SIG-M5 treated with dmso at 0.1 percent for 504 hours (cell line): ENCODE measurements at regions not wholly inside any gene's neighbourhood (a gene's known extent, or its start where the extent isn't known, plus 50 kb on each side); places are given as distances from the start of the nearest gene placed in this dataset.
"Not testable (repeated sequence)": the region's sequence is repeated elsewhere in the genome, so short reads cannot be mapped to it uniquely, and the experiment has no call there.

Source experiments
- DNase-seq: peaks from one replicate; lab custom pipeline; 2025; ENCODE audit not compliant: unreplicated experiment; lab: John Stamatoyannopoulos, UW

DNA sequence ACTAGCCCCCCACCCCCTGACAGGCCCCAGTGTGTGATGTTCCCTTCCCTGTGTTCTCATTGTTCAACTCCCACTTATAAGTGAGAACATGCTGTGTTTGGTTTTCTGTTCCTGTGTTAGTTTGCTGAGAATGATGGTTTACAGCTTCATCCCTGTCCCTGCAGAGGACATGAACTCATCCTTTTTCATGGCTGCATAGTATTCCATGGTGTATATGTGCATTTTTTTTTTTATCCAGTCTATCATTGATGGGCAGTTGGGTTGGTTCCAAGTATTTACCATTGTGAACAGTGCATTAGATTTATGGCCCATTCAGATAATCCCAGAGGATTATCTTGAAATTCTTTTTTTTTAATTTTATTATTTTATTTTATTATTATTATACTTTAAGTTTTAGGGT, 872.5 kb upstream of the ARRDC3 start:
- not testable (repeated sequence) for DNase-seq

DNA sequence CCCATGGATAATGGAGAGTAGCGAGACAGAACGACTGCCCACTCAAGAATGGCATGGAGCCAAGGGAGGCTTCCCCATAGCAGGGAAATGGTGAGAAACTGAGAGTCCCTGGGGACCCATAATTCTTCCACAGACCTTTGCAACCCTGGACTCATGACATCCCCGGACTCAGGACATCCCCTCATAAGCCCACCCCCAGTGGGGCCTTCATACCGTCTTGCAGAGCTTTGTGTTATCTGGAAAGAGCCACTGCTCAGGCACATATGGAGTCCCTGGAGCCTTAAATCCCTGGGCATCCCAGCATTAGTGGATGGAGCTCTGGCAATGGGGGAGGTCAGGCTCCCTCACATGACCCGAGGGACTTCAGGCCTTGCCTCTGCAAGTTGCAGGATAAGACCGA, 865.4 kb upstream of the ARRDC3 start:
- DNase-seq, result no peak

DNA sequence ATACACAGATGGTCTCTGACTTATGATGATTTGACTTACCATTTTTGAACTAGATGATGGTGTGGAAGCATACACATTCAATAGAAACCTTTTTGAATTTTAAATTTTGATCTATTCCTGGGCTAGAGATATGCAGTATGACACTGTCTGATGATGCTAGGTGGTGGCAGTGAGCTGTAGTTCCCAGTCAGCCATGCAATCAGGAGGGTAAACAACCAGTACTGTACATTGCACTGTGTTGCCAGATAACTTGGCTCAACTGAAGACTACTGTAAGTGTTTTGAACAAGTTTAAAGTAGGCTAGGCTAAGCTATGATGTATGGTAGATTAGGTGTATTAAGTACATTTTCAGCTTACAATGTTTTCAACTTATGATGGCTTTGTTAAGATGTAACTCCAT, 859.1 kb upstream of the ARRDC3 start:
- DNase-seq, result no peak

DNA sequence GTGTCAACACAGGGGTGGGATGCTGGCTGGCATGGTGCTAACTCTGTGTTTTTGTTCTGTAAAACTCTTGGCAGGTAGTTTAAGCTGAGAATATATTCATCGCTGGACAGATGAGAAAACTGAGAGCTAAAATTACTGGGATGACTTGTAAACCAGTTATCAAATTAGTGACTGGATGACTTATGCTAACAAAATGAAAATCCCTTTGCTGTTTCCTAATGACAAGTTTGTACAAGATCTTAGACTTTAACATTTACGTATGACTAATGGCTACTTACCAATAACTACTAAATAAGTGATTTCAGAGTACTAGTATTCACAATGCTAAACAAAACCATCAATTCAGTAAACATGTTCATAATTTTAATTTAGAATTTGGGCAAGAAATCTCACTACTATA, 854.8 kb upstream of the ARRDC3 start:
- DNase-seq, result no peak

DNA sequence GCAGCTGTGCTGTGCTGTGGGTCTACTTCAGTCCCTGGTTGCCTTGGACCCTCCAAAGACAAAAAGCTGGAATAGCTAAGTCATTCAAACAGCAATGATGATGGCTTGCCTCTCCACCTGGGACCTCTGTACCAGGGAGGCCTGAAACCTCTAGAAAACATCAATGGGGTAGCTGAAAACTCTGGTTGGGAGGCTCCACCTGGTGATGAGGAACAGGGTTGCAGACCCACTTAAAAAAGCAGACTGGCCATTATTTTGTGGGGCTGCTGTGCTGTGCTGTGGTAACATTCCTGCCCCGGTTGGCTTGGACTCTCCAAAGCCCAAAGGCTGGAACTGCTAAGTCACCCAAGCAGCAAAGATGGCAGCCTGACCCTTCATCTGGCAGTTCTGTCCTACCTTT, 839.3 kb upstream of the ARRDC3 start:
- DNase-seq, result no peak

DNA sequence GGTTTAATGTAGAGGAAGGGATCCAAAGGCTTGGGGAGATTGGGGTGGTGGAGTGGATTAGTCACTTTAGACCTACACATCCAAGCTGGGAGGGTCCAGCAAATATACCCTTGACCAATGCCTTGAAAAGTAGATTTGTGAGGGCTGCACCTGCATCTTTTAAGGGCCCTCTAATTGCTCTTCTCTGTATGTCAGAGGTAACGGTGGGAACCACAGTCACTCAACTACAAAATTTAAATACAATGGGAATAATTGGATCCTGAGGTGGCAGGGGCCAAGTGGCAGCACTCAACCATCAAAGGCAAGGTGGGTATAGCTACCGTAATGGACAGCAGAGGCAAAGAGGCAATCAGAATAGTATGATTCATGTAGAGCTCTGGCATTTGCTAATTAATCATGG, 833.7 kb upstream of the ARRDC3 start:
- DNase-seq, result not testable (repeated sequence)

DNA sequence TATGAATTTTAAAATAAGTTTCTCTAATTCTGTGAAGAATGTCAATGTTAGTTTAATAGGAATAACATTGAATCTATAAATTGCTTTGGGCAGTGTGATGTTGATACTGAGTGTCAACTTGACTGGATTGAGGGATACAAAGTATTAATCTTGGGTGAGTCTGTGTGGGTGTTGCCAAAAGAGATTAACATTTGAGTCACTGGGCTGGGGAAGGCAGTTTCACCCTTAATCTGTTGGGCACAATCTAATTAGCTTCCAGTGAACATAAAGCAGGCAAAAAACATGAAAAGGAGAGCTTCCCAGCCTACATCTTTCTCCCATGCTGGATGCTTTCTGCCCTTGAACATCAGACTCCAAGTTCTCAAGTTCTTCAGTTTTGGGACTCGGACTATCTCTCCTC, 832.0 kb upstream of the ARRDC3 start:
- DNase-seq, result no peak

DNA sequence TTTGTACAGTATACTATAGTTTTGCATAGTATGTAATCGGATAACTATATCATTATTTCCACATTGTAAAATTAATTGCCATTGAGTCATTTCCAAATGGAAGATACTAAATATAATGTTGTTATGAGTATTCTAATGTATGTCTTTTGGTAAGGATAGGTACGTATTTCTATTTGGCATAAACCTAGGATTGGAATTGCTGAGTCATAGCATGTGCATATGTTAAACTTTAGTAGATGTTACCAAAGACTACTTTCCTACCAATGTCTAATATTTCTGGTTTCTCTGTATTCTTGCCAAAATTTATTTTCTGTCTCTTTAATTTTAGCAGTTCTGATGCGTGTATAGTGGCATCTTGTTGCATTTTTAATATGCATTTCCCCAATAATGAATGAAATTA, 825.1 kb upstream of the ARRDC3 start:
- no peak for DNase-seq

DNA sequence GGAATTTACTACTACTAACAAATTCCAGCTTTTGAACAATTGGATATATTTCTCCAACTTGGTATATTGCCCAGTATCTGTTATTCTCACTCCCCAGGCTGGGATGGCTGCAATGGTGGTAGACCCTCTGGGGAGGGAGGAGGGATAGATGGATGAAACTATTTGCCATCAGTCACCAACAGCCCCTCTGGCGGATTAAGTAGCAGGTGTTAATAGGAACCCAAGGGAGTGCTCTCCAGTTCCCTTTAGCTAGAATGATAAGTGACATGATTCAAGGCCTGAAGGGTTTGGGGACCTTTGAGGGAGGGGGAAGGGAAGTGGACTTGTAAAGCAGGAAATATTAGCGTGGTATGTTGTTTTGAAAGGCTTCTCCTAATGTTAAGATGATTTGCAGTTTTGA, 824.0 kb upstream of the ARRDC3 start:
- no peak for DNase-seq

DNA sequence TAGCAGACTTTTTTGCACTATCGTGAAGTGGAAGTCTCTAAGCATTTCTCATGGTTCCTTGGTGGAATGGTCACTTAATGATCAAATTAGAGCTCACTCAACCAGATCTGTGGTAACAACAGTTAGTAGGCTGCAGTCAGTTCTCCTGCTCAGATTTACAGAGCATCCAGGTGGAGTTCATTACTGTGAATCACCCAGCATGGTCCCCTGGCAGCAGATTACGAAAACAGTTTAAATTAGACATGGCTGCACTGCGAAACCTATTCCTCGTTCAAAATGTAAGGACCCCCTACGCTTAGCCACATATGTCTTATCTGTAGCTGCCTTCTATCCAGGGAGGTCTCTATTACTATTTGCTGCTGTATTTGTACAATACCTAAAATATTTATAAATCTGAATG, 823.6 kb upstream of the ARRDC3 start:
- no peak for DNase-seq

DNA sequence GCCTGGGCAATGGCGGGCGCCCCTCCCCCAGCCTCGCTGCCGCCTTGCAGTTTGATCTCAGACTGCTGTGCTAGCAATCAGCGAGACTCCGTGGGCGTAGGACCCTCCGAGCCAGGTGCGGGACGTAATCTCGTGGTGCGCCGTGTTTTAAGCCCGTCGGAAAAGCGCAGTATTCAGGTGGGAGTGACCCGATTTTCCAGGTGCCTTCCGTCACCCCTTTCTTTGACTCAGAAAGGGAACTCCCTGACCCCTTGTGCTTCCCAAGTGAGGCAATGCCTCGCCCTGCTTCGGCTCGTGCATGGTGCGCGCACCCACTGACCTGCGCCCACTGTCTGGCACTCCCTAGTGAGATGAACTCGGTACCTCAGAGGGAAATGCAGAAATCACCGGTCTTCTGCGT, 815.9 kb upstream of the ARRDC3 start:
- not testable (repeated sequence) for DNase-seq

DNA sequence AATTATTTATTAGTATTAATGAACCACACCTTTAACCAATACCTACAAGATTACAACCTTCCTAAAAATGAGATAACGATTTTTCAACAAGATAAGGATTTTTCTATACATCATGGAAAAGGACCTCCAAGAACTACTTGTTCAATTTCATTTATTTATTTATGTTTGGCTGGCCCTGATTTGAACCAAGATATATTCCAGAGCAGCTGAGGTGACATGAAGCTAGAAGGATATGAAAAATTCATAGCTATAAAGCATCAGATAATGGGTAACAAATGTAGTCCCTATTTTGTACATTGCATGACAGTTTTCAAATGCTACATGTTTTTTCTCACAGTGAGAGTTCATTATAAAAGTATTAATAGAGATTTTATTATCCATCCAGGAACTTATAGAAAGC, 798.5 kb upstream of the ARRDC3 start:
- DNase-seq, result no peak

DNA sequence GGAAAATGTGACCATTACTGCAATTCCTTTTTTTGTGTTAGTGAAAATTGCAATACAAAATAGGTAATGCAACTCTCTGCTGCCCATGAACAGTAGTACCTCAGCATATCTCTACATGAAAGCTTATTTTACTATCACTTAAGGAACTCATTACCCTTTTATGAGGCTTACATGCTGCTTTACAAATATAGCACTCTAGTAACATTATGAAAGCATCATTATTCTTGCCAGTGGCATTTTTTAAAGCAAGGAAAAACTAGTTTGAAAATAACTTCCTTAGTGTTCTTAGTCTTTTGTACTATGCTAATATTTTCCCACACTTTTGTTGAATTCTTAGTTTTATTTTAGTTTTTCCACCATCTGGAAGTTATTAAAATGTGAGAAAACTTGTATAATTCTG, 797.3 kb upstream of the ARRDC3 start:
- no peak for DNase-seq

DNA sequence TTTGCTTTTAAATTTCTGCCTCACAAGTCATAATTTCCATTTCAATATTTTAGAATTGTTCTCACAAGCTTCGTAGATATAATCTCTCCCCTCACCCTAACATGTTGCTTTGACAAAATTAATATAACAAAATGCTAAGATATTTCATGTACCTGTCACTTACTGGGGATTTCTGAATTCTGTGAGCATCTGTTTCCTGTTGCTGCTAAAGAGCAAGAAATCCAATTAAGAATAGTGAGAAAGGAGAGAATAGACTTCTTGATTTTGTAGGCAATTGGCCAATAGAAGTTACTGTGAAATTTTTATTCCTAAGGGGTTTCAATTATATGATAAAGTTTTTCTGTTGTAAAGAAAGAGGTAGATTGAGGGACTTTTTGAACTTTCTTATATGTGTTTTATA, 796.5 kb upstream of the ARRDC3 start:
- no peak for DNase-seq

DNA sequence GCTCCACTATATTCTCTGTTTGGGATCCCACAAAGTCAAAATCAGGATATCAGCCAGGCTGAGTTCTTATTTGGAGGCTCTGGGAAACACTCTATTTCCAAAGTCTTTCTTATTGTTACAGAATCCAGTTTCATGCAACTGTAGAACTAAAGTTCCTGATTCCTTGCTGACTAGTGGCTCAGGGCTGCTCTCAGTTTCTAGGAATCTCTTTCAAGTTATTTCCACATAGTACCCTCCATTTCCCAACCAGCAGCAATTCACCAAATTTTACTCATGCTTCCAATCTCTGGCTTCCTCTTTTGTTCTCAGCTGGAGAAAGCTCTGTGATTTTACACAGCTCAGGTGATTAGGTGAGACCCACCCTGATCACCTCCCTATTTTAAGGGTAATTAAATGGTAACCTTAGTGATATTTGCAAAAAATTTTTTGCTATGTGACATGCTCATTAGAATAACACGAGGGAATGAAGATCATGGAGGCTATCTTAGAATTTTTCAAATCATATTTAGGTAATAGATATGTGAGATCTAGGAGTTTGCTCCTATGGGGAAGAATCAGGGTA, 794.9 kb upstream of the ARRDC3 start:
- DNase-seq, result no peak

DNA sequence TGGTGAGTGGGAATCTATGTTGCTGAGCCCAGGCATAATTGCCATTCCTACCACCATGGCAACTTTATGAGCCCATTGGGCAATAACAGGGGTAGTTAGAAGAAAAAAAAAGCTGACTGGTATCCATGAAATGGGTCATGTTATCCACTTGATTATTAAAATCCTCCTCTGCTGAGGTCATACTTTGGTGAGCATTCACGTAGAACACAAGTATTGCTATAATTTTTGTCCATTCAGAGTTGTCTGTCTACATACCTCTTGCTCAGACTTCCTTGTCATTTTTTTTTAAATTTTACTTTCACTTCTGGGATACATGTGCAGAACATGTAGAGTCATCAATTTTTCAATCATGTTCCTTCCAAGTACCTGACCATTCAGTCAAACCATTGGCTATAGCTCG, 780.8 kb upstream of the ARRDC3 start:
- no peak for DNase-seq

DNA sequence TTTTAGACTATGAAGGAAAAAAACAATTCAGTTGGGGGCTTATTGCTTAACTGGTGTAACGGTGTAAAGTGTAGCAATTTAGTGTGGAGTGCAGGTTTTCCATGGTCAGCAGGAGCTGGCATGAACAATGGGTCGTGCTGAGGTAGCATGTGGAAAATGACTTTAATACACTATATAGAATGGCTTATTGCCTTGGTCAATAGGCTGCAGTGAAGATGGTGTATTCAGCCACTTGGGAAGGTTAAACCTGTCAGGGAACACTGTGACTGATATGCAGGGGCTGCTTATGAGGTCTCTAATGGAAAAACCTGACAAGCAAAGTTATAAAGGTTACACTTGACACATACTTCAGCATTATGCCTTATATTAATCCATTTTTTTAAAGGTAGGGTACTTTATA, 764.7 kb upstream of the ARRDC3 start:
- no peak for DNase-seq

DNA sequence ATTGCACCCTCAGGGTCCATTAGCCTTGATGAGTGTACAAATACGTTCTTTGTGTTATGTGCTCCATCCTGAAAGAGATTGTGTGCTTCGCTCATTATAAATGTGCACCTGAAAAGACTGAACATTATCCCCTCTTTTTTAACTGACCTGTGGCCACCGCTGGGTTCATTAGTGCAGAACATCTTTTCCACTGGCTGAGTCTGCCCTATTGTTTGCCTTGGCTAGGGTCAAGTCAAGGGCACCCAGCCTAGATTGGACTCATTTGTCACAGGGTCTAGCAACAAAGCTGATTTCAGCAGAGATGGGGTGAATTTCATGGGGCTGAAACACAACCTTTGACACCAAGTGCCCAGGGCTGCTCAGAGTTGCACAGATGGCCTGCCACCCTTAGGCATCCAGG, 764.1 kb upstream of the ARRDC3 start:
- no peak for DNase-seq

DNA sequence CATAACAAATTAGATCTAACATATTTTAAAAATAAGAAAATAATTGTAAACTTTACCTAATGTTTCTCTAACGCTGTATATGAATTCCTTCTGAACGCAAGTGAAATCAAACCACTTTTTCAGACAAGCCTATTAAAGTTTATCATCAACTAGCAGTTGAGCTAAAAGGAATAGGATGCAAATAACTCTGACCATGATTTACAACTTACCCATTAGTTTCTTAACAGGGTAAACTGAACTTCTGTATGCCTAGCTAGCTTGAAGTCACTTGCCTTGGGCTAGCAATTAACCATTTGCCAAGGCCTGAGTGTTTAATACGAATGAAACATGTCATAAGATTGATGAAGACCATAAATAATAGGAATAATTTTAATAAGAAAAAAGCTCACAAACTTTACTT, 762.7 kb upstream of the ARRDC3 start:
- DNase-seq, result no peak

DNA sequence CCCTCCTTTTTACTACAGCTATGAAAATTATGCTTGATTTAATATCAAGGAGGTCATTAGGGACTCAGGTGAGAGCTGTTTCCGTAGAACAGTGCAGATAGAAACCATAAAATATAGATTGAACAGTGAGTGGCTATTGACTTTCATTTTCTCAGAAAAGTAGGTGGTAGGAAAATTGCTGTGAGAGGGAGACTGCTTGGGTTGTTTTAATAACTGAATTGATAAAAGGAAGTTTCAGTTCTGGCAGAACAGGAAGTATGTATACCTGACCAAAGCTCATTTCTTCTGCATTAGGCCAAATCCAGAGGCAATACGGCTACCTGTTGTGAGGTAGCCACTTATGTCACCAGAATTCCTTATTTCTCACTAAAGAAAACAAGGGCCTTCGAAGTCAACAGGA, 761.7 kb upstream of the ARRDC3 start:
- no peak for DNase-seq

DNA sequence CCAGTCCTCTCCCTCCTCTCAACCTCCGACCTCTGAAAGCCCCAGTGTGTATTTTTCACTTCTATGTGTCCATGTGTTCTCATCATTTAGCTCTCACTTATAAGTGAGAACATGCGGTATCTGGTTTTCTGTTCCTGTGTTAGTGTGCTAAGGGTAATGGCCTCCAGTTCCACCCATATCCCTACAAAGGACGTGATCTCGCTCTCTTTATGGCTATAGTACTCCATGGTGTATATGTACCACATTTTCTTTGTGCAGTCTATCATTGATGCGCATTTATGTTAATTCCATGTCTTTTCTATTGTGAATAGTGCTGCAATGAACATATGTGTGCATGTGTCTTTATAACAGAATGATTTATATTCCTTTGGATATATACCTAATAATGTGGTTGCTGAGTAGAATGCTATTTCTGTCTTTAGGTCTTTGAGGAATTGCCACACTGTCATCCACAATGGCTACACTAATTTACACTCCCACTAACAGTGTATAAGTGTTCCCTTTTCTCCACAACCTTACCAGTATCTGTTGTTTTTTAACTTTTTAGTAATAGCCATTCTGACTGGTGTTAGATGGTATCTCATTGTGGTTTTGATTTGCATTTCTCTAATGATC, 749.3 kb upstream of the ARRDC3 start:
- DNase-seq, result not testable (repeated sequence)

DNA sequence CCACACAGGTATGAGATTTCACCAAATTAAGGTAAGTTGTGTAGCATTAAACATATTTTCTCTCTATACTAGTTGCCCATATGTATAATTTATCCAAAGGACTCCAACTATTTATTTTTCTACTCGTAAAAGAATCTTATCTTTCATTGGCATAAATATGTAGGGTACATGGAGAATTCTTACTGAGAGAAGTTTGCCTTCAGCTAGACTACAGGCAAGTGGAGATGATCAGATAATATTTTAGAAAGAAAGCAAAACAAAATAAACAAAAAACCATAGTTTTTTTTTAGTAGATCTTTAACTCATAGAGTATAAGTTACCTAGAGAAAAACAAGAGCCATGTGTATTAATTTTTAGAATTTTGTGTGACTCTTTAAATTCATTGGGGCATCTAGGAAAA, 743.1 kb upstream of the ARRDC3 start:
- no peak for DNase-seq

DNA sequence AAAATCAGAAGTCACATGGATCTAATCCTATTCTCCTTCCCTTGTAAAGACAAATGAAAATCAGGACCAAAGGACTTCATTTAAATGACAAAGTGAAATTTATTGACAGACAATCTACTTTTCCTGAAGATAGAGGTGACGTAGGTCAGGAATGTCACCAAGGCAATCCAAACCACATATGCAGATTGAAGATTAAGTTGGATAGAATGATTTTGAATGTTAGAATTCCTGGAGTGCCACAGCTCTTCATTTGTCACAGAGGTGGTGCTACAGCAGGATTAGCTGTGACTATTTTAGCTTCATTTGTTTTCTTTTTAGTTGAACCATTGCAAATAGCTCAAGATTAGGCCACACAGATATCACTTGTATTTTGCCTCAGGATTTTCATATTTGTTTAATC, 736.0 kb upstream of the ARRDC3 start:
- DNase-seq, result no peak
